DND-41 (cell line): ENCODE measurements at regions not wholly inside any gene's neighbourhood (a gene's known extent, or its start where the extent isn't known, plus 50 kb on each side); places are given as distances from the start of the nearest gene placed in this dataset.

Experiments
- CTCF ChIP-seq: IDR thresholded peaks from 2 replicates; pipeline ENCODE4 v1.5.1; 2012; ENCODE audit warnings: borderline replicate concordance, low read length, moderate library complexity, mild to moderate bottlenecking; ENCODE audit not compliant: poor library complexity, severe bottlenecking; ENCODE audit errors: extremely low read depth
- EZH2 ChIP-seq: IDR thresholded peaks from 3 replicates; pipeline ENCODE4 v1.6.1; 2012; ENCODE audit warnings: borderline replicate concordance, low read depth, mild to moderate bottlenecking, moderate library complexity, low read length, inconsistent platforms; ENCODE audit not compliant: severe bottlenecking

GRCh38 chr1:47672622-47673021, 234.8 kb downstream of the FOXD2 start:
- no peak for TF ChIP-seq CTCF
- TF ChIP-seq EZH2: no peak
